ENCODE measurements at regions not wholly inside any gene's neighbourhood (a gene's known extent, or its start where the extent isn't known, plus 50 kb on each side); places are given as distances from the start of the nearest gene placed in this dataset.

GRCh38 chr20:9942736-9943135 is 92.1 kb upstream of the ANKEF1 start:
- TF ChIP-seq, protein P1, sequence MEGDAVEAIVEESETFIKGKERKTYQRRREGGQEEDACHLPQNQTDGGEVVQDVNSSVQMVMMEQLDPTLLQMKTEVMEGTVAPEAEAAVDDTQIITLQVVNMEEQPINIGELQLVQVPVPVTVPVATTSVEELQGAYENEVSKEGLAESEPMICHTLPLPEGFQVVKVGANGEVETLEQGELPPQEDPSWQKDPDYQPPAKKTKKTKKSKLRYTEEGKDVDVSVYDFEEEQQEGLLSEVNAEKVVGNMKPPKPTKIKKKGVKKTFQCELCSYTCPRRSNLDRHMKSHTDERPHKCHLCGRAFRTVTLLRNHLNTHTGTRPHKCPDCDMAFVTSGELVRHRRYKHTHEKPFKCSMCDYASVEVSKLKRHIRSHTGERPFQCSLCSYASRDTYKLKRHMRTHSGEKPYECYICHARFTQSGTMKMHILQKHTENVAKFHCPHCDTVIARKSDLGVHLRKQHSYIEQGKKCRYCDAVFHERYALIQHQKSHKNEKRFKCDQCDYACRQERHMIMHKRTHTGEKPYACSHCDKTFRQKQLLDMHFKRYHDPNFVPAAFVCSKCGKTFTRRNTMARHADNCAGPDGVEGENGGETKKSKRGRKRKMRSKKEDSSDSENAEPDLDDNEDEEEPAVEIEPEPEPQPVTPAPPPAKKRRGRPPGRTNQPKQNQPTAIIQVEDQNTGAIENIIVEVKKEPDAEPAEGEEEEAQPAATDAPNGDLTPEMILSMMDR (IDR thresholded peaks at IDR 0.05), result no peak
- TF ChIP-seq POLR2AphosphoS5 (IDR thresholded peaks at IDR 0.05) (no peak), POLR2A (IDR thresholded peaks at IDR 0.05) (no peak), EP300 (IDR thresholded peaks at IDR 0.05) (no peak)
